IPS DF 6.9 (cell line): ENCODE measurements at regions not wholly inside any gene's neighbourhood (a gene's known extent, or its start where the extent isn't known, plus 50 kb on each side); places are given as distances from the start of the nearest gene placed in this dataset.
"Not testable (repeated sequence)": the region's sequence is repeated elsewhere in the genome, so short reads cannot be mapped to it uniquely, and the experiment has no call there.

ENCODE experiments used
- DNase-seq: peaks from one replicate; pipeline ENCODE4 v3.0.0-alpha.2; 2013; ENCODE audit warnings: low read depth, low spot score
- H3K27ac ChIP-seq: one replicate; pipeline ENCODE4 v1.5.1; 2013; ENCODE audit warnings: low read length, control low read depth
- H3K27me3 ChIP-seq: 2 replicates; pipeline ENCODE4 v1.6.1; 2013; ENCODE audit warnings: mild to moderate bottlenecking, low read length; ENCODE audit not compliant: control insufficient read depth, insufficient read depth
- H3K36me3 ChIP-seq: 2 replicates; pipeline ENCODE4 v1.6.1; 2013; ENCODE audit warnings: low read length; ENCODE audit not compliant: control insufficient read depth, insufficient read depth
- H3K4me1 ChIP-seq: 2 replicates; pipeline ENCODE4 v1.6.1; 2013; ENCODE audit warnings: low read length; ENCODE audit not compliant: control insufficient read depth, insufficient read depth
- H3K4me3 ChIP-seq: 2 replicates; pipeline ENCODE4 v1.5.1; 2013; ENCODE audit warnings: mild to moderate bottlenecking, low read length
- H3K9me3 ChIP-seq: 2 replicates; pipeline ENCODE4 v1.6.1; 2013; ENCODE audit warnings: low read length, inconsistent platforms; ENCODE audit not compliant: control insufficient read depth, insufficient read depth
- WGBS: extraction: QIAGEN DNeasy Blood & Tissue Kit; methylation state at CpG from one replicate; pipeline ENCODE4 v1.1.7; 2013; ENCODE audit warnings: mixed read lengths, missing lambda C conversion rate; ENCODE audit not compliant: insufficient read length, insufficient coverage; 5-methylcytosine and 5-hydroxymethylcytosine counted together

GRCh38 chr2:66145490-66145889 is 289.4 kb upstream of the MEIS1 start:
- no peak overlapping the region for H3K27ac ChIP-seq
- no peak for DNase-seq
- WGBS: no CpG with 5 or more reads among the region's 2 CpGs
- no peaks in the 10 kb centered on the region for H3K27me3 ChIP-seq
- no peaks in the 10 kb centered on the region for H3K9me3 ChIP-seq
- no peak overlapping the region for H3K4me3 ChIP-seq
- no peaks in the 10 kb centered on the region for H3K4me1 ChIP-seq
- H3K36me3 ChIP-seq: no peaks in the 10 kb centered on the region

GRCh38 chr2:66144324-66144723 is 290.6 kb upstream of the MEIS1 start:
- H3K36me3 ChIP-seq, H3K4me3 ChIP-seq, H3K27me3 ChIP-seq, H3K27ac ChIP-seq, DNase-seq, H3K4me1 ChIP-seq, H3K9me3 ChIP-seq: not testable (repeated sequence)
- no CpG with 5 or more reads among the region's 7 CpGs for WGBS

- Histone ChIP-seq H3K4me1 (no peaks in the 10 kb centered on the region), H3K4me3 (no peak overlapping the region), H3K27ac (no peak overlapping the region), H3K9me3 (no peaks in the 10 kb centered on the region), H3K36me3 (no peaks in the 10 kb centered on the region), H3K27me3 (no peaks in the 10 kb centered on the region)
- WGBS: no CpG with 5 or more reads among the region's 5 CpGs
- DNase-seq: no peak
These were observed 297.3 kb upstream of the MEIS1 start for GRCh38 chr2:66137606-66138130.

- Histone ChIP-seq H3K27me3 (no peaks in the 10 kb centered on the region), H3K36me3 (no peaks in the 10 kb centered on the region), H3K27ac (no peak overlapping the region), H3K4me3 (no peak overlapping the region), H3K4me1 (no peaks in the 10 kb centered on the region), H3K9me3 (no peaks in the 10 kb centered on the region)
- WGBS: no CpG with 5 or more reads among the region's 4 CpGs
- no peak for DNase-seq
These were observed 300.7 kb upstream of the MEIS1 start for GRCh38 chr2:66134138-66134701.

GRCh38 chr2:66127656-66128055 is 307.3 kb upstream of the MEIS1 start:
- no peak overlapping the region for H3K4me3 ChIP-seq
- no peaks in the 10 kb centered on the region for H3K27me3 ChIP-seq
- H3K4me1 ChIP-seq: no peaks in the 10 kb centered on the region
- WGBS: no CpG with 5 or more reads among the region's 6 CpGs
- no peak overlapping the region for H3K27ac ChIP-seq
- DNase-seq: no peak
- no peaks in the 10 kb centered on the region for H3K36me3 ChIP-seq
- no peaks in the 10 kb centered on the region for H3K9me3 ChIP-seq

- Histone ChIP-seq H3K27ac (no peak overlapping the region), H3K36me3 (no peaks in the 10 kb centered on the region), H3K9me3 (no peaks in the 10 kb centered on the region), H3K4me1 (no peaks in the 10 kb centered on the region), H3K4me3 (no peak overlapping the region), H3K27me3 (no peaks in the 10 kb centered on the region)
- no peak for DNase-seq
- WGBS: no CpG with 5 or more reads among the region's 5 CpGs
These were observed 307.9 kb upstream of the MEIS1 start for GRCh38 chr2:66127061-66127460.

GRCh38 chr2:66125951-66126350 is 309.0 kb upstream of the MEIS1 start:
- no peak for DNase-seq
- Histone ChIP-seq H3K4me3 (no peak overlapping the region), H3K27ac (no peak overlapping the region), H3K27me3 (no peaks in the 10 kb centered on the region), H3K36me3 (no peaks in the 10 kb centered on the region), H3K9me3 (no peaks in the 10 kb centered on the region), H3K4me1 (no peaks in the 10 kb centered on the region)
- WGBS: no CpG with 5 or more reads among the region's 5 CpGs

- Histone ChIP-seq H3K4me1 (no peaks in the 10 kb centered on the region), H3K4me3 (no peak overlapping the region), H3K27ac (no peak overlapping the region), H3K9me3 (no peaks in the 10 kb centered on the region), H3K27me3 (no peaks in the 10 kb centered on the region), H3K36me3 (no peaks in the 10 kb centered on the region)
- WGBS: no CpG with 5 or more reads among the region's 2 CpGs
- DNase-seq: no peak
These were observed 312.4 kb upstream of the MEIS1 start for GRCh38 chr2:66122516-66122915.

- H3K9me3 ChIP-seq: no peaks in the 10 kb centered on the region
- no CpG with 5 or more reads among the region's 3 CpGs for WGBS
- no peak overlapping the region for H3K4me3 ChIP-seq
- H3K27ac ChIP-seq: no peak overlapping the region
- H3K36me3 ChIP-seq: no peaks in the 10 kb centered on the region
- H3K27me3 ChIP-seq: no peaks in the 10 kb centered on the region
- DNase-seq: no peak
- no peaks in the 10 kb centered on the region for H3K4me1 ChIP-seq
These were observed 313.0 kb upstream of the MEIS1 start for GRCh38 chr2:66121946-66122345.

- Histone ChIP-seq H3K4me1 (no peaks in the 10 kb centered on the region), H3K9me3 (no peaks in the 10 kb centered on the region), H3K27ac (no peak overlapping the region), H3K4me3 (no peak overlapping the region), H3K27me3 (no peaks in the 10 kb centered on the region), H3K36me3 (no peaks in the 10 kb centered on the region)
- DNase-seq: no peak
- WGBS: no CpG with 5 or more reads among the region's 2 CpGs
These were observed 320.8 kb upstream of the MEIS1 start for GRCh38 chr2:66113988-66114625.

- DNase-seq: no peak
- Histone ChIP-seq H3K4me1 (no peaks in the 10 kb centered on the region), H3K27me3 (no peaks in the 10 kb centered on the region), H3K27ac (no peak overlapping the region), H3K36me3 (no peaks in the 10 kb centered on the region), H3K4me3 (no peak overlapping the region), H3K9me3 (no peaks in the 10 kb centered on the region)
- no CpG with 5 or more reads among the region's 7 CpGs for WGBS
These were observed 323.2 kb upstream of the MEIS1 start for GRCh38 chr2:66111706-66112105.
